GM23338 (cell line): ENCODE measurements at regions not wholly inside any gene's neighbourhood (a gene's known extent, or its start where the extent isn't known, plus 50 kb on each side); places are given as distances from the start of the nearest gene placed in this dataset.

ENCODE experiments used
- ATAC-seq: fragments of 200-7000 bp; cut with Tn5 transposase; 3 replicates; pipeline ENCODE4 v1.9.1; 2020
- DNase-seq: peaks from one replicate; pipeline ENCODE4 v3.0.0-alpha.2; 2015; ENCODE audit warnings: low spot score
- H2AFZ ChIP-seq: fragments of 200-600 bp; sonication (generic); 2 replicates; pipeline ENCODE4 v1.8.0; 2016; ENCODE audit warnings: antibody characterized with exemption, mild to moderate bottlenecking, moderate library complexity
- H3F3A ChIP-seq: fragments of 200-600 bp; sonication (generic); replicated peaks from 2 replicates; pipeline ENCODE4 v1.8.0; 2017; ENCODE audit warnings: antibody characterized with exemption, mixed run types, low read depth
- H3K27ac ChIP-seq: fragments of 200-600 bp; sonication (generic); 2 replicates; pipeline ENCODE4 v1.6.1; 2016; ENCODE audit warnings: low read depth
- H3K27me3 ChIP-seq: fragments of 200-600 bp; sonication (generic); 2 replicates; pipeline ENCODE4 v1.8.0; 2016; ENCODE audit warnings: mild to moderate bottlenecking, mixed run types, moderate library complexity; ENCODE audit not compliant: insufficient read depth
- H3K36me3 ChIP-seq: fragments of 200-600 bp; sonication (generic); 2 replicates; pipeline ENCODE4 v1.8.0; 2016; ENCODE audit warnings: mild to moderate bottlenecking; ENCODE audit not compliant: insufficient read depth
- H3K4me1 ChIP-seq: fragments of 200-600 bp; sonication (generic); 2 replicates; pipeline ENCODE4 v1.8.0; 2016; ENCODE audit warnings: mild to moderate bottlenecking, moderate library complexity; ENCODE audit not compliant: insufficient read depth
- H3K4me2 ChIP-seq: fragments of 200-600 bp; sonication (generic); 2 replicates; pipeline ENCODE4 v1.7.1; 2017; ENCODE audit warnings: mixed run types
- H3K4me3 ChIP-seq: fragments of 200-600 bp; sonication (generic); 2 replicates; pipeline ENCODE4 v1.6.1; 2016; ENCODE audit warnings: mixed run types
- H3K79me2 ChIP-seq: fragments of 200-600 bp; sonication (generic); replicated peaks from 2 replicates; pipeline ENCODE4 v1.8.0; 2017; ENCODE audit warnings: mild to moderate bottlenecking; ENCODE audit not compliant: insufficient read depth
- H3K9me2 ChIP-seq: fragments of 200-600 bp; sonication (generic); 2 replicates; pipeline ENCODE4 v1.8.0; 2017; ENCODE audit not compliant: insufficient read depth
- H4K20me1 ChIP-seq: fragments of 200-600 bp; sonication (generic); replicated peaks from 2 replicates; pipeline ENCODE4 v1.8.0; 2017; ENCODE audit warnings: mild to moderate bottlenecking; ENCODE audit not compliant: insufficient read depth
- H3K27ac Mint-ChIP-seq: 2 replicates; pipeline ENCODE4 v1.8.0; 2020; ENCODE audit warnings: inconsistent platforms, mild to moderate bottlenecking, moderate library complexity, mixed read lengths
- H3K27me3 Mint-ChIP-seq: 3 replicates; pipeline ENCODE4 v1.8.0; 2022; ENCODE audit warnings: low read depth, mild to moderate bottlenecking, moderate library complexity, mixed read lengths, inconsistent platforms; ENCODE audit not compliant: insufficient read depth, poor library complexity
- H3K36me3 Mint-ChIP-seq: 3 replicates; pipeline ENCODE4 v1.8.0; 2021; ENCODE audit warnings: low read depth, mild to moderate bottlenecking, inconsistent platforms, moderate library complexity, mixed read lengths
- H3K4me1 Mint-ChIP-seq: 3 replicates; pipeline ENCODE4 v1.8.0; 2020; ENCODE audit warnings: mild to moderate bottlenecking, inconsistent platforms, mixed read lengths
- H3K4me3 Mint-ChIP-seq: 3 replicates; pipeline ENCODE4 v1.8.0; 2021; ENCODE audit warnings: moderate library complexity, mild to moderate bottlenecking, inconsistent platforms, mixed read lengths
- H3K9me3 Mint-ChIP-seq: 3 replicates; pipeline ENCODE4 v1.8.0; 2020; ENCODE audit warnings: moderate library complexity, mild to moderate bottlenecking, inconsistent platforms, mixed read lengths
- CREB1 ChIP-seq: fragments of 250-450 bp; sonication (Bioruptor Pico); IDR thresholded peaks from 2 replicates; pipeline ENCODE4 v1.5.0; 2020; ENCODE audit warnings: low read depth, mild to moderate bottlenecking, moderate library complexity
- CTCF ChIP-seq, 2 experiments: fragments of 200-600 bp in 1 of 2; sonication (generic) in 1 of 2; conservative IDR thresholded peaks; 2 replicates each; pipeline versions ENCODE4 v1.5.1 to v1.6.1; 2016 to 2017; ENCODE audit warnings: antibody characterized with exemption in 2 of 2, low read depth in 2 of 2, mild to moderate bottlenecking in 2 of 2, moderate library complexity in 1 of 2
- ETS1 ChIP-seq: IDR thresholded peaks from 2 replicates; pipeline ENCODE4 v1.6.1; 2016; ENCODE audit warnings: antibody characterized with exemption
- EZH2 ChIP-seq: fragments of 200-600 bp; sonication (generic); IDR thresholded peaks from one replicate; pipeline ENCODE4 v1.8.0; 2017; ENCODE audit warnings: antibody characterized with exemption, mild to moderate bottlenecking, low read depth; ENCODE audit not compliant: unreplicated experiment
- EZH2phosphoT487 ChIP-seq: fragments of 200-600 bp; sonication (generic); IDR thresholded peaks from one replicate; pipeline ENCODE4 v1.8.1; 2018; ENCODE audit warnings: antibody characterized with exemption; ENCODE audit not compliant: unreplicated experiment
- JUNB ChIP-seq: IDR thresholded peaks from one replicate; pipeline ENCODE4 v1.6.1; 2016; ENCODE audit warnings: antibody characterized with exemption; ENCODE audit not compliant: unreplicated experiment
- NANOG ChIP-seq: IDR thresholded peaks from 2 replicates; pipeline ENCODE4 v1.6.1; 2016; ENCODE audit warnings: antibody characterized with exemption, borderline replicate concordance
- POLR2AphosphoS5 ChIP-seq: IDR thresholded peaks from 2 replicates; pipeline ENCODE4 v1.6.1; 2016; ENCODE audit warnings: antibody characterized with exemption, low read depth
- REST ChIP-seq: IDR thresholded peaks from one replicate; pipeline ENCODE4 v1.6.1; 2018; ENCODE audit warnings: antibody characterized with exemption; ENCODE audit not compliant: unreplicated experiment
- STAT1 ChIP-seq: IDR thresholded peaks from one replicate; pipeline ENCODE4 v1.6.1; 2016; ENCODE audit warnings: antibody characterized with exemption; ENCODE audit not compliant: unreplicated experiment
- ZNF114 ChIP-seq: fragments of 250-450 bp; sonication (Bioruptor Pico); IDR thresholded peaks from 2 replicates; pipeline ENCODE4 v1.5.0; 2020; ENCODE audit warnings: mild to moderate bottlenecking, moderate library complexity
- ZNF331 ChIP-seq: fragments of 250-450 bp; sonication (Bioruptor Pico); IDR thresholded peaks from 2 replicates; pipeline ENCODE4 v1.5.0; 2020; ENCODE audit warnings: low read depth, mild to moderate bottlenecking, moderate library complexity
- ZNF462 ChIP-seq: fragments of 250-450 bp; sonication (Bioruptor Pico); IDR thresholded peaks from 2 replicates; pipeline ENCODE4 v1.5.0; 2020; ENCODE audit warnings: mild to moderate bottlenecking, moderate library complexity

- Mint-ChIP-seq H3K9me3 (no peaks in the 10 kb centered on the region), H3K36me3 (no peaks in the 10 kb centered on the region), H3K27ac (no peak overlapping the region), H3K4me1 (peaks cover 12% of the 10 kb centered on the region; the same call in 2 of the 3 replicates), H3K27me3 (no peaks in the 10 kb centered on the region), H3K4me3 (no peak overlapping the region)
- Histone ChIP-seq H4K20me1 (no peaks in the 10 kb centered on the region), H2AFZ (no peak overlapping the region; the same call in 1 of the 2 replicates), H3K27ac (no peak overlapping the region), H3K4me3 (no peak overlapping the region), H3K4me2 (no peak overlapping the region), H3K4me1 (peaks cover 8% of the 10 kb centered on the region; the same call in 1 of the 2 replicates), H3K27me3 (no peaks in the 10 kb centered on the region), H3K9me2 (no peaks in the 10 kb centered on the region), H3F3A (no peaks in the 10 kb centered on the region), H3K79me2 (no peaks in the 10 kb centered on the region), H3K36me3 (no peaks in the 10 kb centered on the region)
- DNase-seq = no peak
- TF ChIP-seq POLR2AphosphoS5 (no peak), ZNF114 (CRISPR knock-in tag) (no peak), ZNF331 (CRISPR knock-in tag) (no peak), EZH2phosphoT487 (no peak), STAT1 (no peak), ZNF462 (no peak), REST (no peak), CTCF (conservative IDR thresholded peaks at IDR 0.05; ENCODE audit: low read depth in 2 of 2) (no peak), ETS1 (no peak), NANOG (no peak), EZH2 (no peak), JUNB (no peak), CREB1 (CRISPR knock-in tag) (no peak)
- no peak for ATAC-seq
Measured at GRCh38 chr10:88086187-88086960, 222.9 kb downstream of the PTEN start.
